H1 (cell line): ENCODE measurements at regions not wholly inside any gene's neighbourhood (a gene's known extent, or its start where the extent isn't known, plus 50 kb on each side); places are given as distances from the start of the nearest gene placed in this dataset.

ENCODE experiments used
- ATF2 ChIP-seq: IDR thresholded peaks from 2 replicates; pipeline ENCODE4 v1.6.1; 2012; ENCODE audit warnings: low read length, inconsistent platforms
- CREB1 ChIP-seq: IDR thresholded peaks from 2 replicates; pipeline ENCODE4 v1.6.1; 2012; ENCODE audit warnings: inconsistent platforms
- CTCF ChIP-seq, 3 experiments: IDR thresholded peaks; 1 replicate in 2 of 3; 2 replicates in 1 of 3; pipeline versions ENCODE4 v1.5.1 to v1.6.1; 2011; ENCODE audit warnings: low read length in 3 of 3, mild to moderate bottlenecking in 3 of 3, inconsistent platforms in 2 of 3, low read depth in 1 of 3, moderate library complexity in 1 of 3; ENCODE audit not compliant: insufficient read depth in 1 of 3; ENCODE audit errors: control extremely low read depth in 1 of 3
- EZH2 ChIP-seq: fragments of 200-600 bp; sonication (generic); IDR thresholded peaks from 2 replicates; pipeline ENCODE4 v1.7.1; 2012; ENCODE audit warnings: low read depth, mild to moderate bottlenecking, moderate library complexity, low read length, inconsistent platforms; ENCODE audit not compliant: severe bottlenecking
- KDM1A ChIP-seq: fragments of 200-600, 300-600 bp; sonication (generic); IDR thresholded peaks from 2 replicates; pipeline ENCODE4 v1.7.1; 2016; ENCODE audit warnings: mild to moderate bottlenecking, low read length, borderline replicate concordance
- MAX ChIP-seq: IDR thresholded peaks from 2 replicates; pipeline ENCODE4 v1.6.1; 2012; ENCODE audit warnings: inconsistent platforms
- POLR2A ChIP-seq, 2 experiments: IDR thresholded peaks; 1 replicate in 1 of 2; 2 replicates in 1 of 2; pipeline ENCODE4 v1.6.1; 2011; ENCODE audit warnings: low read depth in 2 of 2, low read length in 2 of 2, mild to moderate bottlenecking in 2 of 2; ENCODE audit errors: control extremely low read depth in 1 of 2
- POLR2AphosphoS5 ChIP-seq: IDR thresholded peaks from 2 replicates; pipeline ENCODE4 v1.6.1; 2011; ENCODE audit warnings: low read depth, low read length
- RBBP5 ChIP-seq: IDR thresholded peaks from 2 replicates; pipeline ENCODE4 v1.7.1; 2012; ENCODE audit warnings: low read depth, mild to moderate bottlenecking, inconsistent platforms, low read length, moderate library complexity, borderline replicate concordance
- RFX5 ChIP-seq: IDR thresholded peaks from 2 replicates; pipeline ENCODE4 v1.6.1; 2011; ENCODE audit warnings: low read depth, low read length, improper control_type of control experiment, borderline replicate concordance
- RNF2 ChIP-seq: fragments of 200-900, 300-1000 bp; sonication (generic); IDR thresholded peaks from 2 replicates; pipeline ENCODE4 v1.7.1; 2016; ENCODE audit warnings: borderline replicate concordance, low read depth, mild to moderate bottlenecking, antibody characterized with exemption, low read length; ENCODE audit not compliant: poor library complexity, severe bottlenecking; ENCODE audit errors: missing control alignments
- RXRA ChIP-seq: IDR thresholded peaks from 2 replicates; pipeline ENCODE4 v1.6.1; 2011; ENCODE audit warnings: low read depth, mild to moderate bottlenecking, low read length, moderate library complexity; ENCODE audit not compliant: insufficient read depth
- SIN3A ChIP-seq, 2 experiments: IDR thresholded peaks in 1 of 2; conservative IDR thresholded peaks in 1 of 2; 2 replicates each; pipeline ENCODE4 v1.6.1; 2011 to 2012; ENCODE audit warnings: low read length in 2 of 2, improper control_type of control experiment in 1 of 2, low read depth in 1 of 2, mild to moderate bottlenecking in 1 of 2
- ZNF274 ChIP-seq: IDR thresholded peaks from 2 replicates; pipeline ENCODE4 v1.7.0; 2012; ENCODE audit warnings: low read length, borderline replicate concordance; ENCODE audit errors: extremely low read depth

DNA sequence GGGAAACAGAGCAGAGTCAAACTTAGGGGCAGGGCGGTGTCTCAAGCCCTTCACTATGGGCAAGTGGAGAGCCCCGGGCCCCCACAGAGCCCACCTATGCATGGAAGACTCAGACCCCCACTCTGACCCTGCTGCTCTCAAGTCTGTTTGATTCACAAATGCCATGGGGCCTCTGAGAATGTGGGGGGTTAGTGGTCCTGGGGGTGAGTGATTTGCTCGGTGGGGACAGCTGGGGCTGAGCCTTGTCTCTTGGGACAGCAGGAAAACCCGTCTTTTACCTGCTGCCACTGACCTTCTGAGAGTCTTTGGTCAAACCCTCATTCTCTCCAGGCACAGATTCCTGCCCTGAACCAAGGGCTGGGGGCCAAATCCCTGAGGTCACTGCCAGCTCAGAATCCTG, 201.0 kb upstream of the RTL1 start:
- TF ChIP-seq RFX5 = no peak
- no peak for TF ChIP-seq RNF2
- no peak for TF ChIP-seq ZNF274
- TF ChIP-seq EZH2 = no peak
- no peak for TF ChIP-seq POLR2AphosphoS5
- TF ChIP-seq KDM1A = no peak
- no peak for TF ChIP-seq RXRA
- TF ChIP-seq CTCF (IDR thresholded peaks at IDR 0.05; ENCODE audit: control extremely low read depth in 1 of 3, insufficient read depth in 1 of 3, low read depth in 1 of 3, low read length in 3 of 3) = no peak
- no peak for TF ChIP-seq POLR2A (IDR thresholded peaks at IDR 0.05; ENCODE audit: control extremely low read depth in 1 of 2, low read depth in 2 of 2, low read length in 2 of 2)
- no peak for TF ChIP-seq CREB1
- TF ChIP-seq SIN3A (conservative IDR thresholded peaks at IDR 0.05 in 1 of 2, IDR thresholded peaks at IDR 0.05 in 1 of 2; ENCODE audit: low read depth in 1 of 2, low read length in 2 of 2) = no peak
- TF ChIP-seq MAX = no peak
- TF ChIP-seq ATF2 = no peak
- no peak for TF ChIP-seq RBBP5
